Stimulated activated CD4-positive, alpha-beta T cell treated with anti-CD3 and anti-CD28 coated beads, TNF-alpha, amount 100 ng/mL, for 48 hours (primary cell): ENCODE measurements at regions not wholly inside any gene's neighbourhood (a gene's known extent, or its start where the extent isn't known, plus 50 kb on each side); places are given as distances from the start of the nearest gene placed in this dataset.
"Not testable (repeated sequence)": the region's sequence is repeated elsewhere in the genome, so short reads cannot be mapped to it uniquely, and the experiment has no call there.

ENCODE experiments used
- DNase-seq, 3 donors: peaks; one replicate each; pipeline ENCODE4 v3.0.0-alpha.2; 2020; ENCODE audit warnings: low read depth in 3 of 3

DNA sequence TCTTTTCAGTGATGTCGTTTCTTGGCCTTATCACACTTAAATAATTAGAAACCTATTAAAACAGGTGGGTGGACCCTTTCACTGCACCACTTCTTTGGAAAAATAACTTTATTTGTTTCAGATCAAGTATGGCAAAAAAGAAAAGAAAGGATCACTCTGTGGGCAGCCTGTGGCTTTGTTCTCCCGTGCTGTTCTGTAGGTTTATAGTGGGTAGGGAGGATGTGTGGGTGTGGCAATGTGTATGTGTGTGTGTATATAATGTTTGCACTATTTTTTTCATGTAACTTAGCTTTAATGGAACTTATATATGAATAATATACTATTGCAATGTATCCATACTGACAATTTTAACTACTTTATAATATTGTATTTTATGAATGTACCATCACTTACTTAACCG lies 85.9 kb downstream of the ACTBL2 start:
- DNase-seq: no peak

DNA sequence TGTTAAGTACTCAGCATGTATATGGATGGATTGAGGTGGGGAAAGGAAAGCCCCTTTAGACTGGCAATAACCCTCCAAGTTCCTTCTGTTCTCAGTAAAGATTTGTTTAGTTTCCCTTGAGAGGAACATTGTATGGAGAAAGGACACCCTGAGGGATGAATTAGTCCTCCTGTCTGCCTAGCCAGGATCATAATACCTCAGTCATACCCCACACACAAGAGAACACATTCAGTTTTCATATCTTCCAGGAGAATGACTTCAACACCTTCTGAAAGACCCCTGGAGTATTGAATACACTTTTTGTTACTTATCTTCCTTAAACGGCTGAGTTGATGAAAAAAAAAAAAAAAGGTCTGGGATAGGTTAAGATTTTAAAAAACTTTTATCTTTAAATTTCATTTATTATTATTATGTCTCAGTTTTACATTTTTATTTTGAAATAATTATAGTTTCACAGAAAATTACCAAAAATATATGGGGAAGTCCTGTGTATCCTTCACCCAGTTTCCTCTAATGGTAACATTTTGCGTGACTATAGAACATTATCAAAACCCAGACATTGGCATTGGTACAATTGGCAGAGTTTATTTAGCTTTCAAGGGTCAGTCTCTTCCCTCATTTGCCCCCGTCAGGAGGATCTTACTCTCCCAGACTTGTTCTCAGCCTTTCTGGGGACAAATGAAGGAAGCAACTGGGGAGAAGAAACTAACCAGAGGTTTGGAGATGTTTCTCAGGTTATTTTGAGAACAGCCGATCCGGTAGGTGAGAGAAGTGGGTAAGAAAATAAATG lies 88.0 kb downstream of the ACTBL2 start:
- DNase-seq: no peak

DNA sequence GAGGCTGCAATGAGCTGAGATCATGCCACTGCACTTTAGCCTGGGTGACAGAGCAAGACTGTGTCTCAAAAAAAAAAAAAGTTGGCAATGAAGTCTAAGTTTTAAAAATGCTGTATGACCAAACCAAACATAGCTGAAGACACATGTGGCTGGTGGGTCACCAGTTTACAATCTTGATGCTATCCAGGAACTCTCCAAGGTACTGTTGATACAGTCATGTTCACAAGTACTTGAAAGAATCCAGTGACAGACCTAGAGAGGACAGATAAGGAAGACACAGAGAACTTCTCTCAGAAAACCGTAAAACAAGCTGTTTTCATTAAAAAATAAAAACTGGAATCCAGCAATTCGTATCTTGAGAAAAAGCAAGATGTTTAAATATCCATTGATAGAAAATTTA lies 95.7 kb downstream of the ACTBL2 start:
- DNase-seq: no peak

DNA sequence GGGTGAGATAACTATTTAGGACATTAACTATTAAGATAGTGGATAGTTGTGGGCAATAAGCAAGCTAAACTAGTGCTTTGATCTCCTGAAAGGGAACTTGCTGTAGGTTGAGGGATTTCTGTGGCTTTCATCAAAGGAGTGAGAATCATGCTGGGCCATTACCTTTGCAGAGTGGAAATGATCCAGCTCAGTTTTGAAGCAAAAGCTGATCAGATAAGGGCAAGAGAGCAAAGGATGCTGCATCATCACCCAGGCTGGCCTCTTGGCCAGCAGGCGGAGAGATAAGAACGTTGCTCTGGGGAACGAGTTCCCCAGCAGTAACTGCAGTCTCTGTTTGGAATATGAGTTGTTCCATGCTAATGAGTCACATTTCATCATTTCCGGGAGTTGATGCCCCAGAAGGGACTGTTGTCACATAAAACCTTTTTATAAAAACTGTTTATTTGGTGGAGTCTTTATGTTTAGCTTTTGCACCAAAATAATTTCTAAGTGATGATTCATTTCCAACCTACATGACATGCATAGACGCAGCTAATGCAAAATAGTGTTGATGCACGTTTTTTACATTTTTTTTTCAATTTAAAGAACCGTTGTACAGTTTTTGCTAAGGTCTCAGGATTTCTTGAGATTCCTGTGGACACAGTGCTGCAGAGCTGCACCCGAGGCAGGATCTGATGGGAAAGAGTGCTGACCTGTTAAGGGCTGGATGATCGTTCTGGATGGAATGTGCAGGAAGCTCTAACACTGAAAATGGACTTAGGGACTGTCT lies 99.3 kb downstream of the ACTBL2 start:
- DNase-seq: peak in 2 of 3 donors; percentile 6 to 55

DNA sequence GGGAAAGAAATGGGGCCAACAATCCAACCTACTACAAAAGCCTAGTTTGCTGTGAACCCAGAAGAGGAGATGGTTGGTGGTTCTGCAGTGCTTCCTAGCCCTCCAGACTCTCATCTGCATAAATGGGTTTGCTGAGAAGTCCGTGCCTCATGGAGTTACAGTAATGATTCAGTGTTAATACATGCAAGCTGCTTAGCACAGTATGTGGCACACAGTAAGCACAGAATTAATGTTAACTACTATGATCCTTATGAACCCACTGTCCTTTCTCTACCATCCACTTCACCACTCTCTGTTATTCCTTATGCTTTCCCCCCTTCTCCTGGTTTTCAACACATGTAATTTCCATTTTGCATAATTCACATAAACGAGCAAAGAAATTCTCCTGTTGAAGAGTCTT lies 100.0 kb downstream of the ACTBL2 start:
- no peak for DNase-seq

DNA sequence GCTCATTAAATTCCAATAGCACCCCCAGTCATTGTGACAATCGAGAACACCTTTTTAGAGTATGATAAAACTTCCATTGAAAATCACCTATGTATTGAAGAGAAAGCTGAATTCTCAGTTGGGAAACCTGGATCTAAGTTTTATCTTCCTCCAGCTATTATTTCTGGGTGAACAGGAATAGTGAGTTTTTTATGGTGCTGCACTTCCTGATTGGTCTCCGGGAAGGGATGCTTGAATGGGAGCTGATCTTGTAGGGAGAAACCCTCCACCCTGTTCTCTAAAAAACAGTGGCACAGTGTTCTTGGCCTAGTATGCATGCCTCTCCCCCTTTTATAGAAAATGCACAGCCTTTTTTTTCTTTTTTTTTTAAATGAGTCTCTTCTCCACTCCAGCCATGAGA lies 112.2 kb downstream of the ACTBL2 start:
- DNase-seq: no peak

DNA sequence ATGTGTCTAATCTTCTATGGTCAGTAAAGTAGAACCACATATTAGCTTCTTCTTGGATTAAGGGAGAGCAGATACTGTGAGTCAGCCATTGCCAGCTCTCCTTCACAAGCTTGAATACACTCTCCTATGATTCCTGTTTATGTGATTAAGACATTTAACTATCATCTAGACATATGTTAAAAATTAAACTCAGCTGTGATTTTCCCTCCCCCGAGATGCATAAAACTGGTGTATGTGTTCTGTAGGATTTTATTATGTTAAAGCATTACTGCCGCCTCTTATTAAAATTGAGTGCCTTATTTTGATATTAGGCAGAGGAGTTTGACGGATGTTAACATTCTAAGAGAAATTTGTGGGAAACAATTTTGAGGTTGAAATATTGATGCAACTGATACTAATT lies 114.6 kb downstream of the ACTBL2 start:
- DNase-seq: no peak

DNA sequence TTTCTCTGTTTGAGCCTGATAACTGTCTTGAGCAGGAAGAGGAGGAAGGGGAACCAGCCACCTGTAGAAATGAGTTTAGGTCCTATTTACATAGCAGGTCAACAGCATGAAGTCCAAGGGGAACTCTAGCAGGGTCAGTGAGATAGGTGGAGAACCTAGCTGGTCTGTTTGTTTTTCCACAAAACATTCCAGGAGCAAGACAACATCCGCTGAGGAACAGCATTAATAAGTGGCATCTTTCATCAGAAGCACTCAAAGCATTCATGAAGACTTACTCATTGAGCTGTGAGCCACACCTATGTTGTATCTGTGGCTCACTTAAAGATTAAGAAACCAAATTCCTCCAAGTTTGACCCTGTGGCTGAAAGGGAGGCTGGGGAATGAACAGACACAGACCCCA lies 115.9 kb downstream of the ACTBL2 start:
- DNase-seq: no peak

DNA sequence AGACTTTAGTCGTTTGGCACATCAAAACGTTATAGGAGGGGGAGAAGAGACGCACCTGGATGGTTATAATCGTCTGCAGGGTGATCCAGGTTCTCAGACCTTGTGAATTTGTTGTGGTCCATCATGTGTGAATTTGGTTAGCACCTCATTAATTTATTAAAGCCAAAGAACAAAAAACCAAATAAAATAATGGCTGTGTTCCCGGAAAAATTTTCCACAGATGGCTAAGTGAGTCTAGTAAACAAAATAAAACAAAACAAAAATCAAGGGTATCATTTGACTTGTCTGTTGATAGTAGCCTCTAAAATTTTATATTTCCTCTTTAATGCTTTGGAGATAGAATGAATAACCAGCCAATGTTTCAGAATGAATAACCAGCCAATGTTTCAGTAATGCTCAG lies 119.7 kb downstream of the ACTBL2 start:
- no peak for DNase-seq

DNA sequence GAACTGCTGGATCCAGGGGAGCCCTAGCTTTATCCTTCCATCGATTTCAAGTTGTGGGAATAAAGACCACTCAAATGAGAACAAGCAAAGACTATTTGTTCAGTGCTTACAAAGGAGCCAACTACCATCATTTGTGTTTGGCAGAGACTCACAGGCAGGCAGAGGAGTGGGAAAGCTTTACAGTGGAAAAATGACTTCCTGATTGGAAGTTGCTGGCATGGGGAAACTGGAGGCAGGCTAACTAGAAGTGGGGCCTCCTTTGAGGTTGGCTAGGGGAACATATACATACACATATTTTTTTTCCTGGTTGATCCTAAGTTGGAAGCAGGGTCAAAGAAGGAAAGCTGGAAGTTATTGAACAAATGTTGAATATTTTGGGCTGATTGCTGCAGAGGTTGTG lies 121.7 kb downstream of the ACTBL2 start:
- DNase-seq: no peak

DNA sequence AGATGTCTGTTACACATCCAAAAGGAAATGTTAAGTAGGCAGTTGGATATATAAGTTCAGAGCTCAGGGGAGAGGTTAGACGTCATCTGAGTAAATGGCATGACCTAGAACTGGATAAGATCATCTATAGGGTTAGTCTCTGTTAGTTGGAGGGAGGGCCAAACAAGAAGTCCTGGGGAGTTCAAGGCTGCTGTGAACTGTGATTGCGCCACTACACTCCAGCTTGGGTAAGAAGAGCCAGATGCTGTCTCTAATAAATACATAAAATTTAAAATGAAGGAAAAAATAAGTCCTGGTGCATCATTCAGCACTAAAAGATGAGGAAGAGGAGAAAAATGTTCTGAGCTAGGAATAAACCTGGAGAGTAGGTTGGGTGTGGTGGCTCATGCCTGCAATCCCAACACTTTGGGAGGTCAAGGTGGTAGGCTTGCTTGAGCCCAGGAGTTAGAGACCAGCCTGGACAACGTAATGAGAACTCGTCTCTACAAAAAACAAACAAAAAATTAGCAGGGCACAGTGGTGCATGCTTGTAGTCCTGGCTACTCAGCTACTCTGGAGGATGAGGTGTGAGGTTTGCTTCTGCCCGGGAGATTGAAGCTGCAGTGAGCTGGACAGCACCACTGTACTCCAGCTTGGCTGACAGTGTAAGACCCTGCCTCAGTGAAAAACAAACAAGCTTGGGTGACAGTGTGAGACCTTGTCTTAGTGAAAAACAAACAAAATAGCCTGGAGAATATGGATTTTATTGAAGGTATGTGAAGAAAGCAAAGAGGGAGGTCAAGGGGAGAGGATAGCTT lies 123.6 kb downstream of the ACTBL2 start:
- no peak for DNase-seq

DNA sequence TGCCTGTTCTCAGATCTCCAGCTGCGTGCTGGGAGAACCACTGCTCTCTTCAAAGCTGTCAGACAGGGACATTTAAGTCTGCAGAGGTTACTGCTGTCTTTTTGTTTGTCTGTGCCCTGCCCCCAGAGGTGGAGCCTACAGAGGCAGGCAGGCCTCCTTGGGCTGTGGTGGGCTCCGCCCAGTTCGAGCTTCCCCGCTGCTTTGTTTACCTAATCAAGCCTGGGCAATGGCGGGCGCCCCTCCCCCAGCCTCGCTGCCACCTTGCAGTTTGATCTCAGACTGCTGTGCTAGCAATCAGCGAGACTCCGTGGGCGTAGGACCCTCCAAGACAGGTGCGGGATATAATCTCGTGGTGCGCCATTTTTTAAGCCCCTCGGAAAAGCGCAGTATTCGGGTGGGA lies 125.8 kb downstream of the ACTBL2 start:
- not testable (repeated sequence) for DNase-seq

DNA sequence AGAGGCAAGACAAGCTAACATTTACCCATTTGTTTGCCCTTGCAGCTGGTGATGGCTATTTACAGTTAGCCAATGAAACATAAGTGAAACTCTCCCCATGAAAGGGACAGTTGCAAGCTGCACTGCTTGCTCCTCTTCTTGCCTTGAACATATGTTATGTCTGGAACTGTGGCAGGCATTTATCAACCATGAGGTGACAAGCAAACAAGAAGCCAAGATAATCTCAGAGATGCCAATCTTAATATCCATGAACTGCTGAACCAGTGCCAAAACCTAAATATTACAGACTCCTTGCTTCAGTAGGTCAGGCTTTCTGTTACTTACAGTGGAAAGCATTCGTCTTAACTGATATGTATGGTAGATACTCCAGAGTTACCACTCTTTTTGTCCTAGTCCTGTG lies 133.4 kb downstream of the ACTBL2 start:
- no peak for DNase-seq

DNA sequence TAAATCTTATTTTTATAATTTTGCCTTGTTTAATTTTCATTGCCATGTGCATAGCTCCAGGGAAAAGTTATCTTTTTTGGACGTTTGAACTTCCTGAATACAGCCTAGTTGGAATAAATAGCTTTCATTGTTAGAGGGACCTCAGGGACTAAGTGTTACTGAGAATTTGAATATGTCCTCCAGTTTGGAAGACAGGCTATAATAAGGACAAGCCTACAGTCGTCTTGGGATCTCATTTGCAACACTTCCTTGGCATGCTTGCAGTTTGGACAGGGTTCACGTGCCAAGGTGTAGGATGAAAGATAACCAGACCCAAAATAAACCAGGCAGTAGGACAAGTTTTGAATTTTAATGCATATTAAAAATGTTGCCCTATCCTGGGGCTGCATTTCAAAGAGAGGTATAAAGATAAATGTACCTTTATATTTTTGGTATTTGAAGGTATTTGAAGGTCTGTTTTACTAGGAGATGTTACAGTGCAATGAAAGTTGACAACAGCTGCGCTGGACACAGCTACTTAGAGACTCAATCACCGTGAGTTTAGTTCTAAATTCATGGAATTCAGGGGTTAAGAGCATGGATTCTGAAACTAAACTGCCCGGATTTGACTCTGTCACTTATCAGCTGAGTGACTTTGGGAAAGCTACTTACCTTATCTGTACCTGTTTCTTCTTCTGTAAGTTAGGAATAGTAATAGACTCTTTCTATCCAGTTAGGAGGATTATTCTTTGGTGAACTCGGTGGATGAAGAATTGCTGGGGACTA lies 134.1 kb downstream of the ACTBL2 start:
- no peak for DNase-seq

DNA sequence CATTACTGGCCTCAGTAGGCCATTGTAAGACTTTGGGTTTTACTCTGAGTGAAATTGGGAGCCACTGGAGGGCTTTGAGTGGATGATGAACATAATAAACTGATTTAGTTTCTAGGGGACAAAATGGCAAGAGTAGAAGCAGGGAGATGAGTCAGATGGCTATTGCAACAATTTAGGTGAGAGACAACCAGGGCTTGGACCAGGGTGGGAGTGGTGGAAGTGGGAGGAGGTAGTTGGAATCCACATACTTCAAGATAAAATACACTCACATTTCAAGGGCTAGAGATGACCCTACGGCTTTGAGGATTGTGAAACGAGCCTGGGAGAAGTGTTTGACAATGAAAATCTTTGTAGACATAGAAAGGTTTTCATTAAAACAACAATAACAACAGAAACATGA lies 136.3 kb downstream of the ACTBL2 start:
- DNase-seq: no peak

DNA sequence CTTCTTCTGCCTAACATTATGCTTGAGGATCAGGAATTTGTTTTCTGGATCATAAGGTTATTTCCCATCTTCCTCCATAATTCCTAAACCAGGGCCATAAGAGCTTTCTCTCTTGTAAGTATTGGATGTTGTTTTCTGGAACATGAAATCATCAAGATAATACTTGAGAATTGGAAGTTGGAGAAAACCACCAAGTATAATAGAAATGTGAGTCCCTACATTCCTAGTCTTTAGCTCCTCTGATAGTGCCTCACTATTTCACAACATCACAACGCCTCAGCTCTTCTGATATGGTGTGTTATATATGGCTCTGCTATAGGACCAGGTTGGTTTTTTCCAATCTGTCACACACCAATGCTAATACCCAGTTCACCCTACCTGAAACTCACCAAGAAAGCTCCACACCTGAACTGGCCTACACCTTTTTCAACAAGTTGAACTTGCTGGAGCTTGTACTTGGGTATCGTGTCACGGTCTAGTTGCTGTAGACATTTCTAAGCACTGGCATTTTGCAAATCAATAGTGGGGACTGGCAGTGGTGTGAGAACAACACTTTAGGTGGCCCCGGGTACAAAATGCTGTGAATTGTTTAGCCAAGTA lies 141.1 kb downstream of the ACTBL2 start:
- no peak for DNase-seq

DNA sequence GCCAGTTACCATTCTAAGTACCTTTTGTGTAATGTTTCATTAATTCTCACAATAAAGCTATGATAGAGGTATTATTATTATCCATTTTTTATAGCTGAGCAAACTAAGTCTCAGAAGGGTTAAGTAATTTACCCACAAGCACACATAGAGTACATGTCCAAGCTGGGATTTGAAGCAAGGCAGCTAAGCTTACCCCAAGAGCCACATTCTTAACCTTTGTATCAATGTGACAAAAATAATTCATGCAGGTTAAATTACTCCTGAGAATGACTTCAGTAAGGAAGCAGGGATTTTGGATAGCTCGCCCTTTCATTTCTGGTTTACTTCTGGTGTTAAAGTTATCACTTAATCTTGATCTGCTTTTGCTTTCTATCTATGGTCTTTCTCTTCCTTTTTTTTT lies 141.9 kb downstream of the ACTBL2 start:
- no peak for DNase-seq

DNA sequence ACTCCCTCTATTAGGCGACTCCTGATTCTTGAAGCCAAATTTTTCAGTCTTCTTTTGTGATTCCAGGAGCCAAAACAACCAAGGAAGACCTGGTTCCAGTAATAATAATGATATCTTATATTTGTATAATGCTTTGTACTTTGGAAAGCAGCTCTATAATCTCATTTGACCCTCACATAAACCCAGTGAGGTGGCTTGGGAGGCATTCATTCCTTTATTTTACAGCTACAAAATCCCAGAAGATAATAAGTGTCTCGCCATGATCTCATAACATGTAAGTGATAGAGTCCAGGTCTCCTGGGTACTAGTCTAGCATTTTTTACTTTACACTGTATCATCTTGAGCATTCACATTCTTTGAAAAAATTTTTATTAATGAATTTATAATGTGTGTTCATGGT lies 143.1 kb downstream of the ACTBL2 start:
- DNase-seq: no peak

DNA sequence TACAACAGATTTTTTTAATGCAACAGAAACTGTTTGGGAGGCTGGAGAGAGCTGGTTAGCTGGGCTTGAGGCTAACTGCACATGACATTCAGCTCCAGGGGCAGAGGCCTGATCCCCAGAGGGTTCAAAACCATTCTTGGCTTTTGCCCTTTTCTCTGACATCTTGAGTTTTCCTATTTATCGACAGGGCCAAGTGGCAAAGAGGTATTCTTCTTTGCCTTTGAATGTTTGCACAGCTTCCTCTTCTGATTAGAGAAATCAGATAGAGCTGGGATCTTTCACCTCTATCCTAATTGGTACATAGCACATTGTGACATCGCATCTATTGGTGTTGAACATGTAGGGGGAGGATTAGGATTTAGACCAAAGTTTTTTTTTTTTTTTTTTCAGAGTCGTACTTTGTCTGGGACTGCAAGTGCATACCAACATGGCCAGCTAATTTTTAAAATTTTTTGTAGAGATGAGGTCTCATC lies 143.7 kb downstream of the ACTBL2 start:
- no peak for DNase-seq

DNA sequence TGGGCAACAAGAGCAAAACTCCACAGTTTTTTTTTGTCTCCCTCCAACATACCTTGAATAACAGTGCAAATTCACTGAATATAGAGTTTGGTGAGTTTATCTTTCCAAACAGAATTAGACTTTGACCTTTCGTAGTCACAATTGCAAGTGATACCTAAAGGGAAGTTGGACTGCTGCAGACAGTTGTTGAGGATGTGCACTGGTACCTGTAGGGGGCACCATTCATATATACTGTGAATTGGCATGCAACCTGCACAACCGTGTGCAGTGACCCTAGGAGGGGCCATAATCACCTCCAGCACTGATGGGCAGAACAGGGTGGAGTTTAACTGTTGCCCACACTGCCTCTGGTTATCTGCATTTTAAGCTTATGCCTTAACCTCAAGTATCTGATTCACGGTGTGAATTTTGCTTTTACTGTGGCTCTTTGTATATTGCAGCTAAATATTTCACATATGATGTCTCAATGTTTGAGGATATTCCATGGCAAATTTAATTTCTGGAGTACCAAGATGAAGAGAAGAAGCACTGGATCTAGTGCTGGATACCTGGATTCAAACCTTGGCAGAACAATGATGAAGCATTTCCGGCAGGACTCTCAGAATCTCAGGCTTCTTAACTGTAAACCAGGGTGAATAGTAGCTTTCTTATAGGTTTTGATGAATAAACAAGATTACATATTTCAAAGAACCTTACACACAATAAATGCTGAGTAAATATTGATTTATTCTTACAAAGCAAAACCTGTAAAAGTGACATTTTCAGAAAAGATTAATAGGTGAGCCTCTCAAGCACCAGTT lies 144.3 kb downstream of the ACTBL2 start:
- DNase-seq: peak in 1 of 3 donors; percentile 11
